Frontal cortex (tissue), 3 donors: ENCODE measurements at regions not wholly inside any gene's neighbourhood (a gene's known extent, or its start where the extent isn't known, plus 50 kb on each side); places are given as distances from the start of the nearest gene placed in this dataset.

ENCODE experiments used
- DNase-seq, 2 donors: peaks; one replicate each; pipeline ENCODE4 v3.0.0; 2012; ENCODE audit warnings: low spot score in 2 of 2
- FAIRE-seq: peaks from 2 replicates; lab custom pipeline; 2012; peaks lifted over from hg19 to GRCh38; lab: Jason Lieb, UNC
- donor health status: control.
- donor health status: control.
- donor health status: control.

DNA sequence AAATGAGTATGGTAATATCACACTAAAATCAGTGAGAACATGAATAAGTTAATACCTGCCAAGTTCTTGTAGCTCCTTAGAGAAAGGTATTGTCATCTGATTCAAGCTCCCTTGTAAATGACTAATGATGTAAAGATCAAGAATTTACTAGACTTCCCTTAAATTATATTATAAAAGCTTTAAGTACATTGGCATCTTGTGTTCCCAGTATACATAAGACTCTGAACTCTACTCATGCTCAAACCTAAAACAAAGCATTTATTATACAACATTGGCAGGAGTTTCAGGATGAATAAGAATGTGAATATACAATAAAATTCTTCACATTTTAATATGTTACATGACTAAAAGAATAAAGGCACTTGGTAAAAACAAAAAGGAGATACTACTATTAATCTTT lies 126.8 kb upstream of the UNC5C start:
- DNase-seq = no peak
- no peak for FAIRE-seq

DNA sequence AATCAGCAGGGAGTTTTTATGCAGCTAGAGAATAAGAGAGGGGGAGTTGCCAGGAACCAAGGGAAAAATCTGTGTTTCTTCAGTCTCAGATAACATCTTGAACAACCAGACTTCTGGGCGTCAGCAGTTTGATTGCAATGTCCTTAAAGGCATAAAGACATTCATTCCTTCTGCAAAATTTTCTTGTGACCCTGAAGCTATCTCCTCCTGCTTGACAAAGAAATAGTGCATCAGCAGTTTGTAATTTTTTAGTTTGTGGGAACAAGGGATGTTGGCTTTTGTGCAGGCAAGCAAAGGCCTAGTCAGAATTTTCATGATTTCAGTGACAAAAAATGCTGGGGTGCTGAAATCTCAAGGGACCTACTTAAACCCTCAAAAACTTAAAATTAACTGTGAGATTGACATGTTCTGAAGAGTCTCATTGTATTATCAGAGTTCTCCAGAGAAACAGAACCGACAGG lies 125.8 kb upstream of the UNC5C start:
- DNase-seq = no peak
- FAIRE-seq = no peak

DNA sequence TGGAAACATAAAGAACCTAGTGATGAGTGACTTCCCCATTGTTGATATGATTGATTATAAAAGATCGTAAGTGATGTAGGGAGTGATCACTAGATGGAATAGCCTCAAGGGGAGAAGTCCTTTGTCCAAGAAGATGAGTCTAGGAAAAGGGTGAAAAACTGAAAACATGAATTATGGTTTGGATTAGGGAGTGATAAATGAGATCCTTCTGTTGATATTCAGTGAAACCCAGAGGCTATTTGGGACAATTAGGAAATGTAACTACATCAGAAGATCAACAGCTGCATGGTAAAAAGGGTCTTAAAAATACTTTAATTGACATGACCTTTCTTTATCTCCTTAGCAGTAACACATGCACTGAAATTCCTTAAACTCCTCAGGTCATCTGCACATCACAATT lies 124.0 kb upstream of the UNC5C start:
- DNase-seq = no peak
- FAIRE-seq = no peak

DNA sequence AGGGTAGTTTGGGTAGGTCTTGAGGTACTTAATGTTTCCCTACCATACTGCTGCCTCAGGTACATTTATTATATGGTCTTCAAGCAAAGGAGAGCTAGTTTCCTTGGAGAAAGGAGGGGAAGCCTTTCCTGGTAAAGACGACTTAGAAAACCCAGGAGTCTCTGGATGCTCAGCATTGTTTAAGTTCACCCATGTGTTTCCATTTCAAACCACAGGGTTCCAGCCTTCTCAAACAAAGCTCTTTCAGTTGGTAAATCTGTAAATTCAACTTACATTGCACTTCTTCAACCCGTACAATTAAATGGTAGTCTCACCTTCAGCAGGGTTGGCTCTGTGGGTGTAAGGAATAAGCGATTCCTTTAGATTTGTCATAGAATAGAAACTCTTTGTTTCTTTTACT lies 111.9 kb upstream of the UNC5C start:
- no peak for FAIRE-seq

DNA sequence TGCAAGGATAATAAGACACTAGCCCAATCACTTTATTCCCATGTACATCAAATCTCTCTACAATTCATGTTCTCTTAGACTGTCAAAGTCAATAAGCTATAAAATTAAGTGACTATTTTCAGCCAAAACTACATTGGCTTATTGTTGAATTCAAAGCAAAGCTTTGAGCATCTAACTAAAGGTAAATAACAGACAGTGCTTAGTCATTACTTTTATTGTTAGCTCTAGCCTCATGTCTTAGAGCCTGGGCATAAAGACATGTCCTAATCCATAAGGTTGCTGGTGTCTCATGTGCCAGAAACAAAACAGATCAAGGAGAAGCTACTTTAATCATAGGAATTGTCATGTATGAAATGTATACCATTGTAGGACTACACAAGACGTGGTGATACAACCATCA lies 103.1 kb upstream of the UNC5C start:
- DNase-seq (no peak), FAIRE-seq (no peak)

More for the DNA sequence above, 111.9 kb upstream of the UNC5C start:
- DNase-seq = no peak

DNA sequence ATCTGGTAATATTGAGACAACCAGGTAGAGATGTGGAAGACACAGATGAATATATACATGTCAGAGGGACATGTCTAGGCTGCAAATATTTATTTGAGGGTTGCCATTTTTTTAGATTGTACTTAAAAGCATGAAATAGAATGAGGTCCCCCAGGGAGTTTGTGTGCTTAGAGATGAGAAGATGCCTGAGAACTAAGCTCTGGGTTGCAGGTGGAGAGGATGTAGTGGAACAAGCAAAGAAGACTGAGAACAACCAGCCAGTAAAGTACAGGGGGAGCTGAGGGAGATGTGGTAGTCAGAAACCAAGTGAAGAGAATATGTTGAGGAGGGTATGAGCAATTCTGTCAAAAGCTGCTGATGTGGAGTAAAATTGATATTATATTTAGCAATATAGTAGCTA lies 95.6 kb upstream of the UNC5C start:
- no peak for DNase-seq
- no peak for FAIRE-seq

DNA sequence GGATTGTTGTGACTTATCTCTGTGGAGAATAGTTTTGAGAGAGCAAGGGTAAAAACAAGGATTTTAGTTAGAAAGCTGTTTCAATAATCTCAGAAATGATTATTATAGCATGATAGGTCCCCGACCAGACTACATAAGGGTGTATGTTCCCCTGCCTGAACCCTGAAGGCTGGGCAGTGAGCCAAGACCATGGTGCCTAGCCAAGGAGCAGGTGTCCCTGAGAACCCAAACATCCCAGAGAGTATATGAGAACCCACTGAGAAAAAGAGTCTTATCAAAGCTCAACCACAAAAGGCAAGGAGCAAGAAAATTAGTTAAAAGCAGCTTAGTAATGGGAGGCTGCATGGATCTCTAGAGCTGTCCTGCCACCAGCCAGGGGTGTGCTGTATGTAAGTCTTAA lies 94.9 kb upstream of the UNC5C start:
- no peak for FAIRE-seq
- no peak for DNase-seq

DNA sequence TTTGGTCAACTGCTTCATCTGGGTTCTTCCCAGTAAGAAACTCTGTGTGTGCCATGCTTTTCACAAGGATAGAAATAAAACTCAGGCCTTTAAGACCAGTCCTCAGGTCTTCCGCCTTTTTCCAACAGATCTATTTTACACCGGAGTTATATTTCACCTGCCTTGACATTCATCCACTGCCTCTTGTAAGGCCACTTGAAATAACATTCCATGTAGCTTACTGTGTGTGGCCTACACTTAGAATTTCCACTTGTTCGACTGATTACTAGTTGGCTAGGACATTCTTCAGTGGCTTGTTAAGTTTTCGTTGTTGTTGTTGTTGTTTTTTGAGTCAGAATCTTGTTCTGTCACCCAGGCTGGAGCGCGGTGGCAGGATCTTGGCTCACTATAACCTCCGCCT lies 92.8 kb upstream of the UNC5C start:
- FAIRE-seq (no peak), DNase-seq (no peak)

DNA sequence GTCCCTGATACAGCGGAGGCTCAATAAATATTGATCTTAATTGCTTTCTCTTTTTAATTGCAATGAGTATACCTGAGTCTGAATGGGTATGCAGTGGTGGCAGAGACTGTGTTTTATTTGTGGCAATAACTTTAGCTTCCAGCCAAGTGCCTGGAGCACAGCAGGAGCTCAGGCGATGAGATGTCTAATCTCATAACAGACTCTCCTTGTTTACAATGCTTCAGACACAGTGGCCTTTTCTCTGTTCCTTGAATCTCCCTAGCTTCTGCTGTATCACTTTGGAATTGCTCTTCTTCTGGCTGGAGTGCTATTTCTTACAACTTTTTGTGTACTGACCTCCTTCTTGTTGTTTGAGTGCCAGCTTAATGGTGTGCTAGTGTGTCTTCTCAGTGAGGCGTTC lies 91.5 kb upstream of the UNC5C start:
- DNase-seq (no peak), FAIRE-seq (no peak)

DNA sequence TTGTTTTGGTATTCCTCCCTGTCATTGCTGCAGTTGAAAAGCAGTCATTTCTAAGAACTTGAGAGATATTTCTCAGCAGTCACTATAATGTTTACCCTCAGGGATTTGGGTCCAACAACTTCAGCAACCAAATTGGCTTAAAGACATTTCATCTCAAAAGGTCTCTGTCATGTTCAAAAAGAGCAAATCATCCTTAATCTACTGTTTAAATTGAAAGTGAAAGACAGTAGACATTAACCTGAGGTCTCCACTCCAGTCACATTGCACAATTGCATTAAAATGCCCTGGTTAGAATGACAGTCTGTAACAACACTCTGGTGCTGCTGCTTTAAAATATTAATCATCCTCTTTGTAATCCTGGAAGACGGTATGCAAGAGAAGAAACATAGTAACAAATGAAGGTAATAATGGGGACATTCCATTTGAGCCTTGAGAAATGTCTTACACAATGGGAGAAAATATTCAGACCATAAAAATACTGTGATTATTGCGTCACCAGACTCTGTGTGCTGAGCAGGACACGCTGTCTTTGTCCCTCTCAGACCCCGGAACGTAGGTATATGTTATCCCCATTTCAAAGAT lies 90.2 kb upstream of the UNC5C start:
- DNase-seq = no peak
- FAIRE-seq = no peak

DNA sequence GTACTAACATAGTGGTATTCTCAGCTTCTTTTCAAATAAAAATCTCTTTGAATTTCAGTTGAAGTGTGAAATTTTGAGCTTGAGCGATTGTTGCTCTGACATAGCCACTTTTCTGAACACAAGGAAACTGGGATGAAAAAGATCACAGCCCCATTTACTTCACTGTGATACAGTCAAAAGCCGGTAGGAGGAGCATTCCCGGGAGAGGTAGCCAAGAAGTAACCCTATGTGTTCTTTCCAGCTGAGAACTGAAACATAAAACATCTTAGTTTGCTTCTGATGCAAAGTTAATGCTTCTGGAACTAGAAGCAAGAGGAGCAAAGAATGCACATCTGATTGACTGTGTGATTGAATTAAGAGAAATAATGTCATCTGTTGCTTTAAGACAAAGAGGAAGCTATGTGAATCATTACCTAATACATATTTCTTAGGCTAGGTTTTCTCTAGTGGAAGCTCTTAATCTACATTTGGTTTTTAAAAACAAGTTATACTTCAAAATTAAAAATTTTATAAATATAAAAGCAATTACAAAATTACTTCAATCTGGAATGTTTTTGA lies 88.3 kb upstream of the UNC5C start:
- FAIRE-seq = no peak
- DNase-seq = no peak

DNA sequence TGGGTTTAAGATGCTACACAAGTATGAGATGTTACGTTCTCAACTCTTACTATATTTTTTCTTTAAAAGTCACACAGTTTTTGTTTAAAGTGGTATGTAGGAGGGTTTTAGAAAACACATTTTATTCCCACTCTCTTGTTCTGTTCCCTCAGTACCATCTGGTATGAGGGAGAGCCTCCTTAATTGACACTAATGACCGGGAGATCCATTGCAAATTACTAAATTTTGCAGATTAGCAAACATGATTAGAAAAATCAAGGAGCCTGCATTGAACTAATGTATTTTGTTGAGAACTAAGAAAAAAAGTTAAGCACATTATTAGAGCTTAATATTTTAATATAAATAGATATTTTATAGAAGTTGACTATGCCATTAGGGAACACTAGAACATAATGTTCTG lies 87.3 kb upstream of the UNC5C start:
- FAIRE-seq (no peak), DNase-seq (no peak)

DNA sequence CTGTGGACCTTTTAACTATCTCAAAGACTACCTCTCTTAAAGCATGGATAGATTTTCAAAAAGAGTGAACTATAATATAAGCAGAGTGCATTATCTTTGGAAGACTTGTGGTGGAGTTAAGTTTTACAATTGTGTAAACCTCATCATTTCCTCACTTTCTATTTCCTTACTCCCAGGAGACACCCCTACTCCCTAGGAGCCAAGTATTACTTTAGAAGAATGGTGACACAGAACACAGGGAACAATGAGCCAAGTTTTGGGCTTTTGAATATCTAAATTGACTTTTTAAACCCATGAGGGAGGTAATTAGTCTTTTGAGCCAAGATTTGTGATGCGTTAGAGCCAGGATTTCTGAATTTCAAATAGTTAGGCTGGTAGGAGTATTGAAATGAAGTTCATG lies 78.9 kb upstream of the UNC5C start:
- DNase-seq = no peak
- FAIRE-seq = no peak

DNA sequence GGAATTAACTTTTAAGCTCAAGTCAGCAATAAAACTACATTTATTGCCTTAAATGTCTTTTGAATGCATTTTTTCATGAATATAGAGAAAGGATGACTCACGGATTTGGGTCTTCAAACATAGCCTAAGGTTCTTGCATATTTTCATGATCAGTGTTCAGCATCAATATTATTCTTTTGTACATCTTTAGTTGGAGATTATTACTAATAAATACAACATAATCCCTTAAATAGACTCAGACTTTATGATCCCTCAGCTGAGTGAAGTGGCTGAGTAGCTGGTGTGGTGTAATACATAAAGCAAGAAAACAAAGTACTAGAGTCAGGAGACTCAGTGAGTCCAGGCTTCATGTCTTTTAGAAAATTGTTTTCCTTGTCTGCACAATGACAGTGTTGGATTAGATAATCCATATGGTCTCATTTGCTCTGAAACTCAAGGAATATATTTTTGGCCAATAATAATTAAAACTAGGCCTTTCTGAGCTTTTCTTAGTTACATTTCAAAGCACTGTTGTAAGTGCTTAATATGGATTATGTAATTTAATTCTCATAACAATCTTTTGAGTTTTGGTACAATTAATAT lies 78.3 kb upstream of the UNC5C start:
- no peak for DNase-seq
- no peak for FAIRE-seq

DNA sequence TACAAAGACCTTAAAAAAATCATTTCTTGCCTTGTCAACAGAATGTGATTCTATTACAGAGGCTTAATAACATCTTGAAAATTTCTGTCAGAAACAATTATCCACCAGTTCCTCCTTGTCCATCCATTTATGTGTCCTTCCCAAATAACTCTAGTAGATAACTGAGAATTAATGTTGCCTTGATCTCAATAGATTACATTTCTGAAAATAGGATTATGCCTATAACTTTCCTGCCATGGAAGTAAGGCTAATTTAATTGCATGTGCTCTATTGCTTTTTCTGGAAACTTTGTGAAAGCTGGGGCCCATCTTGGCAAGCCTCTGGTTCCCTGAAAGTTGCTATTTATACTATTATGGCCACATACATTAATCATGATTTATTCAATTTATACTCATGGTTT lies 76.2 kb upstream of the UNC5C start:
- no peak for FAIRE-seq
- DNase-seq = no peak

DNA sequence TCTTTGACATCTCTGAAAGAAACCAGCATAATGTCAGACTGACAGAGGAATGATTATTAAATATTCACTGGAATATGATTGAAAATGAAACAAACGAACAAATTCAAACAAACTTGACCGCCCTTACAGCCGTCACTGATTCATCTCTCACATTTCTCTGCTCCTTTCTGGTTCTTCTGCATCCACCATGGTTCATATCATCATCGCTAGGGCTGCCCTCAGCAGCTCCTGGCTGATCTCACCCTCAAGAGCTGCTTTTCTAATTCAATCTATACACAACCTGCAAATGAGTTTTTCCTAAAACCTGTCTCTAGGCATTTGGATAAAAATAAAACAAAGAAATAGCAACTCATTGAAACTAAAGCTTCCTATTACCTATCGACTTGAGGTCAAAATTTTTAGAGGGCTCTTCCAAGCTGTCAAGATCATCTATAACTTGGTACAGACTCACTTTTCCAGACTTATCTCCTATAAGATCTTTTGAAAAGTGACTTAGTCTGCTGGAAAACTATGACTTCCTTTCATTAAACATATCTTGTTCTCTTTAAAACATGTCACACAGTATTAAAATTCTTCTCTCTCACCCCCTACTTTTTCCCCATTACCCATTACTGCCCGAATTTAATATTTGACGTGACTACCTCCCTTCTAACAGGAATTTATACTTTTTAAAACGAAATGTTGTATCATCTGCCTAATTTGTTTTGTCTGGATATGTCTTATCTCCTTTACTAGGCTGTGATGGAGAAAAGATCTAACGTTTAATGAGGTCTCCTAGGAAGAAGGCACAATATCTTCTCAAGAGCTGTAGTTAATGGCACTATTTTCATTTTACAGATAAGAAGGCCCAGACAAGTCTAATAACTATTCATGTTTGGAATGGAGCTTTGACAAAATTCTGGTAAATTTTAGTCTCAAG lies 71.0 kb upstream of the UNC5C start:
- DNase-seq (no peak), FAIRE-seq (no peak)

DNA sequence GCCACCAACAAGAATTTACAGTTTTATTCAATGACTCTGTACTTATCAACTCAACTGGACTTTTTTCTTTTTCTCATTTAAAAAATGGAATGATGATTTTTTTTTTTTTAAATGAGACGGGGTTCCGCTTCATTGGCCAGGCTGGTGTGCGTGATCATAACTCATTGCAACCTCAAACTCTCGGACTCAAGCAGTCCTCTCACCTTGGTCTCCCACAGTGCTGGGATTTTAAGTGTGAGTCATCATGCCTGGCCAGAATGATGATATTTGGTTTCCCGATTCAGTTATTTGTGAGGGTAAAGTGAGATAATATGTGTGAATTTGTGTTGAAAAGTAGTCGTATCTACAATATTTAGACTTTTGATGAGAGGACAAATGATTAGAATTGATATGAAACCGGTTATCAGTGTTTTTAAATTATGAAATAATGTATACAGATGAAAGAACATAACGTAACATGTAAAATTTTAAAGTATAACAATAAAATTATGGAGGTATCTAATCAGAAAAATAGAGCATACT lies 66.0 kb upstream of the UNC5C start:
- FAIRE-seq (no peak), DNase-seq (no peak)

DNA sequence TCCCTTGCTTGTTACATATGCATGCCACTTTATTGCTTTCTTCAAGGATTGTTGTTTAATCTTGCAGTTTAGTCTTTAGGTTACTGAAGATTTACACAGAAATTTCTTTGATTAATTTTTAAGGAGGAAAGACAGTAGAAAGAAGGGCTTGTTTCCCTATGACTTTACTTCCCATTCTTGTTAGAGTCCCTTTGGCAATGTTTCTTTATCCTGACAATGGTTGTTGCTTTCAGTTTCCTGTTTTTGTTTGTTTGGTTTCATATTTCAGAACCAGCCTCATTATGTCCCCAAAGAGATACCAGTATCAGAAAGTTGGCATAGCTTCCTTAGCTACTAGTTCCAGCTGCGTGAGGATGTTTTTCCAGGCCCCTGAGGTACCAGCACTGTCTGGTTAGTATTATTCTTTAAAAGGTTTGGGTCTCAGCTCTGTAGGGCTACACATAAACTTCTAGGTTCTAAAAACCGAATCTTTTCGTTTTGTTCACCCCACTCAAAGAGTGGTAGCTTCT lies 61.3 kb upstream of the UNC5C start:
- FAIRE-seq (no peak), DNase-seq (no peak)

DNA sequence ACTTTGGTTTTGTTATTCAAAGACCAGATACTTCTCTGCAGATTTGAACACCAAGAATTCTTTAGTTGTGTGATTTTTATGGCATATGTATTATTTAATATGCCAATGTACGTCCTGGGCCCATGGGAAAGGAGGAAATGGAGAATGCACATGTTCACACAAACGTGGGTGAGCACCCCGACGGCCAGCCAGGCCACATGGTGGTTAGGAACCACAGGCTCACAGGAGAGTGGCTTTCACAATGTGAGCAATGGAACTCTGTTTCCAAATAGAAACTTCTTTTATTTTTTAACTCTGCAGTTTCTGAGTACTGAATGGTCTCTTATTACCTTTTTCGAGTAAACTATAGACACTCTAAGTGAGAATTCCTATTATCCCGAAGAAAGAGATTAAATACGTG lies 58.0 kb upstream of the UNC5C start:
- DNase-seq (no peak), FAIRE-seq (no peak)

DNA sequence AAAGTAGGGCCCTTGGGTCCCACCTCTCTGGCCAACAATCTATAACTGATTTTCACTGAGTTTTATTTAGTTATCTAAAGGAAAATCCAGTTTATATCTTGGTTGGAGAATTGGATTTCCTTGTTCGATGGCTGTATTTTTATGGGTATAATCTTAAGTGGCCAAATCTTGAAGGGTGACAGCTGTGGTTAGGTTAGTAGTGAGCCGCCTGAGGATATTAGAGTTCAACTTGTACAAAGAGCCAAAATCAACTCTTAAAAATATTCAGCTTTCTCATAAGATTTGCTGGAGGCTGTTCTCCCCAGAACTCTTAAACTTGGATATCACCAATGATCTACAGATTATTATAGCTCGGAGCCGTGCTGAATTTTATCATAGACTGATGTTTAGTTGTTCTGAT lies 54.6 kb upstream of the UNC5C start:
- no peak for FAIRE-seq
- no peak for DNase-seq

DNA sequence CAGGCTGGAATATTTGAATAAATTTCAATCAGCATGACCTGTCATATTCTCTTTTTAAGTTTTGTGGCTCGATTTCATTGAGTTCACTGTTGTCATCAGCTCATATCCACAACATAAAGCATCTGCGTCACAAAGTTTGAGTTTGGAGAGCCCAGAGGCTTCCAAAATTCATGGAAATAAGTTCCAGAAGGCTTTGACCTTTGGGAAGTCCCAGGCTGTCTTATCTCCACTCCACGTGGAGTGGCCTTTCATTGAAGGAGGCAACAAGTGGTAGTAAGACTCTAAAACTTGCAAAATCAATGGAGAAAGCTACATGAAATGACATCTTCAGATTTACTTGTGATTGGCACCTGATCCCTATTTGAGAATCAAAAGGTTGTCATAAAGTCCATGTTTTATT lies 54.1 kb upstream of the UNC5C start:
- DNase-seq (no peak), FAIRE-seq (no peak)
